ENCODE measurements at regions not wholly inside any gene's neighbourhood (a gene's known extent, or its start where the extent isn't known, plus 50 kb on each side); places are given as distances from the start of the nearest gene placed in this dataset.

DNA sequence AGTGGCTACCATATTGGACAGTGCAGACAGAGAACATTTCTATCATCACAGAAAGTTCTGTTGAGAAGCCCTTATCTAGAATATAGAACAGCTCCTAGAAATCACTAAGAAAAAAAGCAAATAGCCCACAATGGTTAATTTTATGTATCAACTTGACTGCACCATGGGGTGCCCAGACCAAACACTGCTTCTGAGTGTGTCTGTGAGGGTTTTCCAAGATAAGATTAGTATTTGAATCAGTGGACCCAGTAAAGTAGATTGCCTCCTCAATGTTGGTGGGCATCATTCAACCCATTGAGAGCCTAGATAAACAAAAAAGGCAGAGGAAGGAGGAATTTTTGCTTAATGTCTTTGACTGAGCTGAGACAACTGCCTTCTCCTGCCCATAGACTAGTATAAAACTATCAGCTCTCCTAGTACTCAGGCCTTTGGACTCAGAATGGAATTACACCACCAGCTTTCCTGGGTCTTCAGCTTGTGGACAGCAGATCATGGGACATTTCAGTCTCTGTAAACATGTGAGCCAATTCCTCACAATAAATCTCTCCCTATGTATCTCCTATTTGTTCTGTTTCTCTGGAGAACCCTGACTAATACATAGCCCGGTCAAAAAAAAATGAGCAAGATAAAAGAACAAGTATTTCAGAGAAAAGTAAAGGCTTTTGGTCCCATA lies 55.9 kb upstream of the OXTR start:
- no peak for DNase-seq (ENCODE audit: low read depth)

DNA sequence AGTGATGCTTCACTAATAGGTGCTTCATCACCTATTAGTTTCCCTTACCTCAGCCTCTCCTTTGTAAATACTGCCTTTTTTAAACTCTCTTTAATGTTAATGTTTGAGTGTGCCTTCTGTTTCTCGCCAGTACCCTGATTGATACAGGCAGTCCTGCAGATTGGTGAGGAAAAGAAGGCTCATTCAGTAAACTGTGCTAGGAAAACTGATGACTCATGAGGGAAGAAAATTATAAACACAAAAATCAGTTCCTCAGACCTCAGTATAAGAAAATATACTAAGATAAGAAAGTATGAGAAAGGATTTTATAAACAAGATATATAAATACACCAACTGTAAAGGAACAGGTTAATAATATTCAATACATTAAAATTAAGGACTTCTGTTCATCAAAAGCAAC lies 54.8 kb upstream of the OXTR start:
- no peak for DNase-seq (ENCODE audit: low read depth)

DNA sequence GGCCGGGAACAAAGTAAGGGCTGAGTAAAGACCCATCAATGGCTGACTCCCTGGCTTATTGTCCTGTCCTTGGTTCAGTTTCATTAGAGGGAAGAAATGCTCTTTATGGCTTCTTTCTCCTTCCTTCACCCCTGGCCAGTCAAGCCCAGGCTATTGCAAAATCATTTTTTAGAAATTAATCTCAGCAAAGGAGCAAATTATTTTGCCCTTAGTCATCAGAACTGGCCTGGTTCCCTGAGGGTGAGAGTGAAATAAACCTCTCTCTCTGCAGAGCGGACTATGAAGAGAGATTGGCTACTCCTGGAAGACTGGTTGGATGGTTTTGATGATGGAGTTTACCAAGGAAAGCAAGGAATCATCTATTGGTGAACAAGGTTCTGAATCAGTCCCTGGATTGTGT lies 52.7 kb upstream of the OXTR start:
- DNase-seq (ENCODE audit: low read depth) = peak; percentile 81

Measured in HS-27A (cell line).